ENCODE measurements at regions not wholly inside any gene's neighbourhood (a gene's known extent, or its start where the extent isn't known, plus 50 kb on each side); places are given as distances from the start of the nearest gene placed in this dataset.

DNA sequence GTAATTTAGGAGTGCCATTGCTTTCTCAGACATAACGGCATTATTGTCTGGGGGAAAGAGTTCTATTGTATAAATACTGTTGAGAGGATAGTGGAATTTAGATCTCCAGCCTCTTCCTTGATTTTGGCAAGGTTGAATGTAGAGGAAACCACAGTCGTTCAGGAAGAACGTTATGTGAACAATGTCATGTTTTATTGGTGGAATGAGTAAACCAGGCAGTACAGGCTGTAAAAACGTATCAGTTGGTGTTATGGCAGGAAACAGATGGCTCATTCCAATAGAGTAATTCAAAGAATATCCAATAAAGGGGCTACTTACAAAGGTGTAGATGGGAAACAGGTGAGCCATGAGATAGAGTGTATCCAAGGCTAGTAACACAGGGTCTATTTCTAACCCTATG, 123.6 kb upstream of the SLC35B3 start:
- H4K91ac ChIP-seq (ENCODE audit: insufficient read length, low read depth, low read length), result no peak overlapping the region
- no peak overlapping the region for H3K4ac ChIP-seq (ENCODE audit: low read depth, low read length)
- H2BK15ac ChIP-seq (ENCODE audit: low read depth, low read length), result no peak overlapping the region
- no peak overlapping the region for H2BK12ac ChIP-seq (ENCODE audit: insufficient read length, low read depth, low read length)
- Mint-ChIP-seq H3K4me3 (no peak overlapping the region), H3K27ac (no peak overlapping the region), H3K36me3 (ENCODE audit: insufficient read depth in 1 of 3, low read depth in 3 of 3) (no peaks in the 10 kb centered on the region), H3K4me1 (0 out of 4 replicates have a peak, but pooled peaks cover 0 to 3% of the 10 kb centered on the region in 2 experiments), H3K27me3 (ENCODE audit: low read depth) (no peaks in the 10 kb centered on the region), H3K9me3 (no peaks in the 10 kb centered on the region)
- no peaks in the 10 kb centered on the region for H3K9me3 ChIP-seq (ENCODE audit: control insufficient read depth, low read depth, low read length)
- no peak overlapping the region for H3T11ph ChIP-seq (ENCODE audit: low read length)
- H3K79me2 ChIP-seq (ENCODE audit: insufficient read depth, low read length), result no peaks in the 10 kb centered on the region
- H2BK120ac ChIP-seq (ENCODE audit: low read depth, low read length, poor library complexity, severe bottlenecking), result no peak overlapping the region
- no peaks in the 10 kb centered on the region for H3K79me1 ChIP-seq (ENCODE audit: insufficient read depth, low read depth, low read length, poor library complexity, severe bottlenecking)
- H2AFZ ChIP-seq (ENCODE audit: low read length), result no peak overlapping the region
- no CpG with 5 or more reads among the region's 4 CpGs for WGBS (ENCODE audit: extremely low coverage, insufficient read length, low lambda C conversion rate)
- H3K56ac ChIP-seq (ENCODE audit: insufficient read length, low read depth, low read length), result no peak overlapping the region
- DNase-seq, result no peak
- TF ChIP-seq, protein P1, sequence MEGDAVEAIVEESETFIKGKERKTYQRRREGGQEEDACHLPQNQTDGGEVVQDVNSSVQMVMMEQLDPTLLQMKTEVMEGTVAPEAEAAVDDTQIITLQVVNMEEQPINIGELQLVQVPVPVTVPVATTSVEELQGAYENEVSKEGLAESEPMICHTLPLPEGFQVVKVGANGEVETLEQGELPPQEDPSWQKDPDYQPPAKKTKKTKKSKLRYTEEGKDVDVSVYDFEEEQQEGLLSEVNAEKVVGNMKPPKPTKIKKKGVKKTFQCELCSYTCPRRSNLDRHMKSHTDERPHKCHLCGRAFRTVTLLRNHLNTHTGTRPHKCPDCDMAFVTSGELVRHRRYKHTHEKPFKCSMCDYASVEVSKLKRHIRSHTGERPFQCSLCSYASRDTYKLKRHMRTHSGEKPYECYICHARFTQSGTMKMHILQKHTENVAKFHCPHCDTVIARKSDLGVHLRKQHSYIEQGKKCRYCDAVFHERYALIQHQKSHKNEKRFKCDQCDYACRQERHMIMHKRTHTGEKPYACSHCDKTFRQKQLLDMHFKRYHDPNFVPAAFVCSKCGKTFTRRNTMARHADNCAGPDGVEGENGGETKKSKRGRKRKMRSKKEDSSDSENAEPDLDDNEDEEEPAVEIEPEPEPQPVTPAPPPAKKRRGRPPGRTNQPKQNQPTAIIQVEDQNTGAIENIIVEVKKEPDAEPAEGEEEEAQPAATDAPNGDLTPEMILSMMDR (conservative IDR thresholded peaks at IDR 0.05), result no peak
- no peak overlapping the region for H3K18ac ChIP-seq (ENCODE audit: insufficient read length, low read depth, low read length)
- H3K23ac ChIP-seq (ENCODE audit: insufficient read length, low read depth, low read length), result no peak overlapping the region
- H3K27me3 ChIP-seq (ENCODE audit: insufficient read depth, low read length), result no peaks in the 10 kb centered on the region
- no peak overlapping the region for H2AK5ac ChIP-seq (ENCODE audit: insufficient read length, low read length)
- no peaks in the 10 kb centered on the region for H3K23me2 ChIP-seq (ENCODE audit: insufficient read length, low read depth, low read length, poor library complexity, severe bottlenecking)
- H2BK20ac ChIP-seq (ENCODE audit: low read depth, low read length, poor library complexity, severe bottlenecking), result no peak overlapping the region
- no peak overlapping the region for H4K5ac ChIP-seq (ENCODE audit: insufficient read length, low read depth, low read length)
- no peak overlapping the region for H4K8ac ChIP-seq (replicated peaks; ENCODE audit: insufficient read length, low read depth, low read length)
- H3K4me1 ChIP-seq (ENCODE audit: insufficient read depth, low read length), result no peaks in the 10 kb centered on the region; the same call in 1 of the 2 replicates
- H2BK5ac ChIP-seq (ENCODE audit: insufficient read length, low read length), result no peak overlapping the region
- no peak overlapping the region for H3K27ac ChIP-seq (ENCODE audit: insufficient read length, low read depth, low read length)
- H3K4me2 ChIP-seq (ENCODE audit: insufficient read depth, insufficient read length, low read length), result no peak overlapping the region
- no peak overlapping the region for H3K9ac ChIP-seq (ENCODE audit: extremely low read depth, insufficient read length, low read length)
- no peaks in the 10 kb centered on the region for H4K20me1 ChIP-seq (ENCODE audit: control insufficient read depth, insufficient read depth, insufficient read length)
- H3K14ac ChIP-seq (ENCODE audit: insufficient read depth, low read length), result no peak overlapping the region

Data from H9 (cell line).